ENCODE measurements at regions not wholly inside any gene's neighbourhood (a gene's known extent, or its start where the extent isn't known, plus 50 kb on each side); places are given as distances from the start of the nearest gene placed in this dataset.

GRCh38 chr15:89401631-89402517 lies 67.2 kb upstream of the POLG start:
- H3K4me1 Mint-ChIP-seq, result peaks cover 9% of the 10 kb centered on the region
- H3K4me3 Mint-ChIP-seq, result no peak overlapping the region
- no peaks in the 10 kb centered on the region for H3K9me3 Mint-ChIP-seq
- TF ChIP-seq, protein P1, sequence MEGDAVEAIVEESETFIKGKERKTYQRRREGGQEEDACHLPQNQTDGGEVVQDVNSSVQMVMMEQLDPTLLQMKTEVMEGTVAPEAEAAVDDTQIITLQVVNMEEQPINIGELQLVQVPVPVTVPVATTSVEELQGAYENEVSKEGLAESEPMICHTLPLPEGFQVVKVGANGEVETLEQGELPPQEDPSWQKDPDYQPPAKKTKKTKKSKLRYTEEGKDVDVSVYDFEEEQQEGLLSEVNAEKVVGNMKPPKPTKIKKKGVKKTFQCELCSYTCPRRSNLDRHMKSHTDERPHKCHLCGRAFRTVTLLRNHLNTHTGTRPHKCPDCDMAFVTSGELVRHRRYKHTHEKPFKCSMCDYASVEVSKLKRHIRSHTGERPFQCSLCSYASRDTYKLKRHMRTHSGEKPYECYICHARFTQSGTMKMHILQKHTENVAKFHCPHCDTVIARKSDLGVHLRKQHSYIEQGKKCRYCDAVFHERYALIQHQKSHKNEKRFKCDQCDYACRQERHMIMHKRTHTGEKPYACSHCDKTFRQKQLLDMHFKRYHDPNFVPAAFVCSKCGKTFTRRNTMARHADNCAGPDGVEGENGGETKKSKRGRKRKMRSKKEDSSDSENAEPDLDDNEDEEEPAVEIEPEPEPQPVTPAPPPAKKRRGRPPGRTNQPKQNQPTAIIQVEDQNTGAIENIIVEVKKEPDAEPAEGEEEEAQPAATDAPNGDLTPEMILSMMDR (IDR thresholded peaks at IDR 0.05; ENCODE audit: unreplicated experiment), result no peak
- no peak for DNase-seq (ENCODE audit: low spot score in 2 of 2, unreplicated experiment in 2 of 2)
- peaks cover 98% of the 10 kb centered on the region for H3K27me3 Mint-ChIP-seq (ENCODE audit: low read depth)
- no peak overlapping the region for H3K27ac Mint-ChIP-seq
- no peaks in the 10 kb centered on the region for H3K36me3 Mint-ChIP-seq

- TF ChIP-seq, protein P1 (IDR thresholded peaks at IDR 0.05; ENCODE audit: unreplicated experiment), result no peak
- Mint-ChIP-seq H3K4me1 (peaks cover 5% of the 10 kb centered on the region), H3K4me3 (peak overlapping the region; percentile 54), H3K27ac (no peak overlapping the region), H3K36me3 (no peaks in the 10 kb centered on the region), H3K9me3 (no peaks in the 10 kb centered on the region), H3K27me3 (ENCODE audit: low read depth) (peaks cover 98% of the 10 kb centered on the region)
- DNase-seq (ENCODE audit: low spot score in 2 of 2, unreplicated experiment in 2 of 2), result no peak
Measured at GRCh38 chr15:89400782-89401545, 66.3 kb upstream of the POLG start.

DNA sequence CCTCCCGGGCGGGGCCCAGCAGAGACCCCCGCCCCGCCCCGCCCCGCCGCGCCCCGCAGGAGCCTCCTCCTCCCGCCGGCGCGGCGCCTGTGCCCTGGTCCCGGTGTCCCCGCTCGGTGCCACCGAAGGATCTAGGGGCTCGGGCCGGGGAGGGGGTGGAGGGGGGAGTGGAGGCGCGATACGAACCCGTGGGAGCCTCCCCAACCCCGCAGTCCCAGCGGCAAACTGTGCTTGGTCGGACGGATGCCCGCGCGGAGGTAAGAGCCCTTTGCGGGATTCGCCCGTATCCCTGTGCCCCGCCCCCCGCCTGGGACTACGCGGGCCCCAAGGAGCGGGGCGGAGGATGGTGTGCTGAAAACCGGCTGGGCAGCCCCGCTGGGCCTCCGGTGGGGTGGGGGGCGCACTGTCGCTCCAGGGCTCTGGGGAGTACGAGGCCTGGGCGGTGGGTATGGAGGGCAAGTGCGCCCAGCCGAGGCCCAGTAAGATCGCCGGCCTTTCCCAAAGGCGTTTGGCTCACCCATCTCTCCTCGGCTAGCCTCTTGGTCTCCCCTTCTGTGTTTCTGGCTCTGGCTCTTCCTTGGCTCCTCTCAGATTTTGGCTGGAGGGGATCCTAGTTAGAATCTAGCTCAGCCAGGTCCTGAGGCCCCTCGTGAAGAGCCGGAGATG lies 65.6 kb upstream of the POLG start:
- H3K9me3 Mint-ChIP-seq, result no peaks in the 10 kb centered on the region

GRCh38 chr15:89399238-89400115 lies 64.9 kb upstream of the POLG start:
- H3K36me3 Mint-ChIP-seq, result no peaks in the 10 kb centered on the region
- TF ChIP-seq, protein P1 (IDR thresholded peaks at IDR 0.05; ENCODE audit: unreplicated experiment), result peak; percentile 14
- H3K27me3 Mint-ChIP-seq (ENCODE audit: low read depth), result peaks cover 98% of the 10 kb centered on the region
- no peak for DNase-seq (ENCODE audit: low spot score in 2 of 2, unreplicated experiment in 2 of 2)
- H3K4me3 Mint-ChIP-seq, result peak overlapping the region; percentile 59
- no peak overlapping the region for H3K27ac Mint-ChIP-seq
- H3K9me3 Mint-ChIP-seq, result no peaks in the 10 kb centered on the region
- peaks cover 5% of the 10 kb centered on the region for H3K4me1 Mint-ChIP-seq

More for the DNA sequence above, 65.6 kb upstream of the POLG start:
- no peak for DNase-seq (ENCODE audit: low spot score in 2 of 2, unreplicated experiment in 2 of 2)
- H3K27ac Mint-ChIP-seq, result no peak overlapping the region
- no peaks in the 10 kb centered on the region for H3K36me3 Mint-ChIP-seq
- TF ChIP-seq, protein P1 (IDR thresholded peaks at IDR 0.05; ENCODE audit: unreplicated experiment), result no peak
- peaks cover 5% of the 10 kb centered on the region for H3K4me1 Mint-ChIP-seq
- H3K27me3 Mint-ChIP-seq (ENCODE audit: low read depth), result peaks cover 98% of the 10 kb centered on the region
- H3K4me3 Mint-ChIP-seq, result peak overlapping the region; percentile 54

GRCh38 chr15:89398896-89399237 lies 64.2 kb upstream of the POLG start:
- Mint-ChIP-seq H3K4me3 (no peak overlapping the region), H3K9me3 (no peaks in the 10 kb centered on the region)

More at GRCh38 chr15:89398896-89399237, 64.2 kb upstream of the POLG start:
- Mint-ChIP-seq H3K27ac (no peak overlapping the region), H3K27me3 (ENCODE audit: low read depth) (peaks cover 98% of the 10 kb centered on the region), H3K4me1 (peaks cover 5% of the 10 kb centered on the region), H3K36me3 (no peaks in the 10 kb centered on the region)
- no peak for DNase-seq (ENCODE audit: low spot score in 2 of 2, unreplicated experiment in 2 of 2)
- TF ChIP-seq, protein P1 (IDR thresholded peaks at IDR 0.05; ENCODE audit: unreplicated experiment), result no peak
